ENCODE measurements at regions not wholly inside any gene's neighbourhood (a gene's known extent, or its start where the extent isn't known, plus 50 kb on each side); places are given as distances from the start of the nearest gene placed in this dataset.

DNA sequence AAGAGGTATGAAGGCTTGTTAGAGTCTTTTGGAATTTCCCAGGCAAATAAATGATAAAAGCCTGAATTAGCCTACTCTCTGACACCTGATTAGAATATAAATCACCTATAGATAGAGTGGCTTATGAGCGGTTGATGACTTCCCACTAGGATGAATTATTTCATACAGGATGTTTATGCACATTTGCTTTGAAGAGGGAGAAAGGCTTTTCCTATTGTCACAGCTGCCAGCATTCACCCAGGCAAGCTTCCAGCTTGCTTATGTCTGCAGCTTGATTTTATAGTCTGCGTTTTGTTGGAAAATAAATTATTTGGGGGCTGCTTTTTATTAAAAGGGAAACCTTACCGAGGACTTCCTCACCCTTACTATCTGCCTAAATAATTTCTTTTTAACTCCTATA, 51.3 kb upstream of the EIF2S2 start:
- H3K27me3 ChIP-seq: no peaks in the 10 kb centered on the region
- no peaks in the 10 kb centered on the region for H3K36me3 ChIP-seq
- no peaks in the 10 kb centered on the region for H3K9me3 ChIP-seq
- 45 to 57% methylated on average over 3 of the region's 3 CpGs for WGBS, 2 donors
- H3K27ac ChIP-seq: no peak overlapping the region
- TF ChIP-seq, protein P1, sequence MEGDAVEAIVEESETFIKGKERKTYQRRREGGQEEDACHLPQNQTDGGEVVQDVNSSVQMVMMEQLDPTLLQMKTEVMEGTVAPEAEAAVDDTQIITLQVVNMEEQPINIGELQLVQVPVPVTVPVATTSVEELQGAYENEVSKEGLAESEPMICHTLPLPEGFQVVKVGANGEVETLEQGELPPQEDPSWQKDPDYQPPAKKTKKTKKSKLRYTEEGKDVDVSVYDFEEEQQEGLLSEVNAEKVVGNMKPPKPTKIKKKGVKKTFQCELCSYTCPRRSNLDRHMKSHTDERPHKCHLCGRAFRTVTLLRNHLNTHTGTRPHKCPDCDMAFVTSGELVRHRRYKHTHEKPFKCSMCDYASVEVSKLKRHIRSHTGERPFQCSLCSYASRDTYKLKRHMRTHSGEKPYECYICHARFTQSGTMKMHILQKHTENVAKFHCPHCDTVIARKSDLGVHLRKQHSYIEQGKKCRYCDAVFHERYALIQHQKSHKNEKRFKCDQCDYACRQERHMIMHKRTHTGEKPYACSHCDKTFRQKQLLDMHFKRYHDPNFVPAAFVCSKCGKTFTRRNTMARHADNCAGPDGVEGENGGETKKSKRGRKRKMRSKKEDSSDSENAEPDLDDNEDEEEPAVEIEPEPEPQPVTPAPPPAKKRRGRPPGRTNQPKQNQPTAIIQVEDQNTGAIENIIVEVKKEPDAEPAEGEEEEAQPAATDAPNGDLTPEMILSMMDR (IDR thresholded peaks at IDR 0.05): no peak
- TF ChIP-seq EP300 (IDR thresholded peaks at IDR 0.05) (no peak), POLR2A (IDR thresholded peaks at IDR 0.05) (no peak)
- H3K4me3 ChIP-seq: no peak overlapping the region
- no peak for DNase-seq (ENCODE audit: low spot score in 2 of 2)
- H3K4me1 ChIP-seq: no peaks in the 10 kb centered on the region

DNA sequence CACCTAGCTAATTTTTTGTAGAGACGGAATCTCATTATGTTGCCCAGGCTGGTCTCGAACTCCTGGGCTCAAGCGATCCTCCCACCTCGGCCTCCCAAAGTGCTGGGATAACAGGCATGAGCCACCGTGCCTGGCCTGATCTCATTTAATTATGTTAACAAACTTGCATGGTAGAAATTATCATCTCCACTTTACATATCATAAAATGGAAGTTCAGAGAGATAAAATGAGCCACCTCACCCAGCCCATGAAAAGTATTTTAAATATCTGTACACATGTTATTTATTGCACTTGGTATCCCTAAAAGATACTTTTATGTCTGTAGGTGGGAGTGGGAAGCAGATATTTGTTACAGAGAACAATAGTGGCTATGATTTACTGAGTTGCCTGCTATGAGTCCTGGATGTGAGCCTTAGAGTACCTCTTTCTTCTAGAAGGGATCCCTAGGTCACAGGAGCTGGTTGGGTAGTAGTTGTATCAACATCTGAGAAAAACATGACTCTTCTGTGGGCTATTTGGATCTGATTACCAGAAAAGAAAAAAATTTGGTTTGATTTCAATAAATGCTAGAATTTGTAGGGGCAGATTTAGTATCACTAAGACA, 52.4 kb upstream of the EIF2S2 start:
- Histone ChIP-seq H3K4me3 (no peak overlapping the region), H3K9me3 (no peaks in the 10 kb centered on the region), H3K4me1 (no peaks in the 10 kb centered on the region), H3K36me3 (no peaks in the 10 kb centered on the region), H3K27me3 (no peaks in the 10 kb centered on the region), H3K27ac (no peak overlapping the region)
- 89 to 94% methylated on average over 5 of the region's 5 CpGs for WGBS, 2 donors
- DNase-seq (ENCODE audit: low spot score in 2 of 2): no peak
- TF ChIP-seq, protein P1 (IDR thresholded peaks at IDR 0.05): no peak
- TF ChIP-seq POLR2A (IDR thresholded peaks at IDR 0.05) (no peak), EP300 (IDR thresholded peaks at IDR 0.05) (no peak)

DNA sequence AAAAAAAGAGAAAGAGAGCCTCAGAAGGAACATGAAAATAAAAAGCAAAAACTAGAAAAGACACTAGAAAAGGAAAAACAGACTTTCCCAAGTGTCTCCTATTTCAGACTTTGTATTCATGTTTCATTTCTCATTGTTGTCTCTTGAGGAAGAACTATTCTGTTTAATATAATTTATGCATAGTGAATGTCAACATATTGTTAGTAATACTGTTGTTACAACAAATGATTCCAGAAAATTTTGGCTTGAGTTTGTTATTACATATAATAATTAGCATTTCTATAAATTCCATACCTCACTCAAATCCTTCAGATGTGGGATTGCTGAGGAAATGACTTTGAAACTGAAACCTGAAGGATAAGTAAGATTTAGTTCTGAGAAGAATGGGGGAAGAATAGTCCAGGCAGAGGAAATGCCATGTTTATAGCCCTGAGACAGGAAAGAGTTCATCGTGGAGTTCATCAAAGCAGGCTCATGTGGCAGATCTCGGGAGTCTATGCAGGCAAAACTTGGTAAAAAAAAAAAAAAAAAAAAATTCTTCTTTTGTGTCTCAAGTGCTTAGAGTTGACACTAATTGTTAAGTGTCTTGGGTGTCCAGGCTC, 53.1 kb upstream of the EIF2S2 start:
- no peaks in the 10 kb centered on the region for H3K4me1 ChIP-seq
- no peak overlapping the region for H3K27ac ChIP-seq
- no peak overlapping the region for H3K4me3 ChIP-seq
- TF ChIP-seq, protein P1 (IDR thresholded peaks at IDR 0.05): no peak
- TF ChIP-seq POLR2A (IDR thresholded peaks at IDR 0.05): no peak
- no peak for TF ChIP-seq EP300 (IDR thresholded peaks at IDR 0.05)
- no peaks in the 10 kb centered on the region for H3K9me3 ChIP-seq
- no peak for DNase-seq (ENCODE audit: low spot score in 2 of 2)
- WGBS, 2 donors: 7 to 19% methylated on average over 2 of the region's 2 CpGs
- H3K36me3 ChIP-seq: no peaks in the 10 kb centered on the region
- H3K27me3 ChIP-seq: no peaks in the 10 kb centered on the region

DNA sequence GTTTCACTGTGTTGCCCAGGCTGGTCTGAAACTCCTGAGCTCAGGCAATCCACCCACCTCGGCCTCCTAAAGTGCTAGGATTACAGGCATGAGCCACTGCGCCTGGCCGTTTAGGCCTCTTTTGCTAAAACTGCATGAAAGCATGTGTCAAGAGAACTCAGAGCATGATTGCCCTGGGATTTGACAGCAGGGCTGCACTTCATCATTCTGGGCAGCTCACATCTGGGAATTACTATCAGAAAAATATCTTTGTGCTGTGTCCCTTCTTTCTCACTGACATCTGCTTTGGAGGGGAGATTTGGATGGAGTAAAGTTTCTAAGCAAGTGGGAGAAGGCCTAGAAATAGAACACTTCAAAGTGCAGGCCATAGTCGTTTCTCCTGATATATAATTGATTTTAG, 59.6 kb upstream of the EIF2S2 start:
- H3K4me3 ChIP-seq: no peak overlapping the region
- no peaks in the 10 kb centered on the region for H3K4me1 ChIP-seq
- no peak overlapping the region for H3K27ac ChIP-seq
- H3K27me3 ChIP-seq: no peaks in the 10 kb centered on the region
- 73% methylated on average over 4 of the region's 4 CpGs for WGBS, 2 donors
- TF ChIP-seq EP300 (IDR thresholded peaks at IDR 0.05) (no peak), POLR2A (IDR thresholded peaks at IDR 0.05) (no peak)
- TF ChIP-seq, protein P1 (IDR thresholded peaks at IDR 0.05): no peak
- H3K36me3 ChIP-seq: no peaks in the 10 kb centered on the region
- no peaks in the 10 kb centered on the region for H3K9me3 ChIP-seq
- no peak for DNase-seq (ENCODE audit: low spot score in 2 of 2)

DNA sequence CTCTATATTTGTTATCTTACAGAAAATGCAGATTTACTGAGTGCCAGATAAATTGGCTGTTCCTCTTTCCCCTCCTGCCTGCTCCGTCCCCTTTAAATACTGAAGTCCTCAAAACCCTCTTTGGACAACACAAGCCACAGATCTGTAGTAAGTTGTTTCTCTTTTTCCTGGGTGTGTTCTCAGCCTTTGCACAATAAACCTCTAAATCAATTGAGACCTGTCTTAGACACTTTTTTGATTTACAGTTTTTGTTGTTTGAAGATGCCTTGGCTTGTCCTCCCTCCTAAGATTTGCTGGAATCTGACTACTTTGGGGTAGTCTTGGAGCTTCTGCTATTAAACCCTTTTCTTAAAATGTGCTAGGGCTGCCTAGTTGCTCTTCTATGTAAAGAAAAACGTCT, 60.9 kb upstream of the EIF2S2 start:
- Histone ChIP-seq H3K36me3 (no peaks in the 10 kb centered on the region), H3K27me3 (no peaks in the 10 kb centered on the region), H3K9me3 (no peaks in the 10 kb centered on the region), H3K4me1 (no peaks in the 10 kb centered on the region), H3K4me3 (no peak overlapping the region), H3K27ac (no peak overlapping the region)
- no peak for DNase-seq (ENCODE audit: low spot score in 2 of 2)
- WGBS, 2 donors: 62 to 68% methylated on average over 2 of the region's 2 CpGs
- TF ChIP-seq EP300 (IDR thresholded peaks at IDR 0.05) (no peak), POLR2A (IDR thresholded peaks at IDR 0.05) (no peak)
- TF ChIP-seq, protein P1 (IDR thresholded peaks at IDR 0.05): no peak
